OCI-LY7 (cell line): ENCODE measurements at regions not wholly inside any gene's neighbourhood (a gene's known extent, or its start where the extent isn't known, plus 50 kb on each side); places are given as distances from the start of the nearest gene placed in this dataset.

Source experiments
- BruUV-seq: library from RNA; stranded (reverse); fragments of 400-500 nt; replicated peaks from 2 replicates; lab custom pipeline; 2021; lab: Mats Ljungman, UMichigan
- CTCF ChIA-PET: fragments of 300-600 bp; sonication (Branson Sonifier 250); formaldehyde crosslinking; loops from one replicate; lab custom pipeline; 2022; ENCODE audit warnings: antibody characterized with exemption; ENCODE audit not compliant: unreplicated experiment; lab: Charles Lee
- POLR2A ChIA-PET: fragments of 300-600 bp; sonication (Branson Sonifier 250); formaldehyde crosslinking; loops from one replicate; lab custom pipeline; 2022; ENCODE audit warnings: antibody characterized with exemption; lab: Charles Lee
- DNase-seq: peaks from one replicate; pipeline ENCODE4 v3.0.0-alpha.2; 2015; ENCODE audit warnings: low spot score
- H2AFZ ChIP-seq: fragments of 200-600 bp; sonication (generic), shearing (Covaris generic); 2 replicates; pipeline ENCODE4 v1.6.1; 2014; ENCODE audit warnings: mild to moderate bottlenecking, antibody characterized with exemption, low read length, moderate library complexity
- H3K27ac ChIP-seq: fragments of 200-600 bp; sonication (generic); 2 replicates; pipeline ENCODE4 v1.5.1; 2014; ENCODE audit warnings: mixed run types, low read depth, mild to moderate bottlenecking, moderate library complexity, low read length, inconsistent platforms; ENCODE audit not compliant: poor library complexity, severe bottlenecking
- H3K36me3 ChIP-seq: fragments of 200-600 bp; sonication (generic); 2 replicates; pipeline ENCODE4 v1.6.1; 2014; ENCODE audit warnings: mild to moderate bottlenecking, antibody characterized with exemption, low read length, moderate library complexity, mixed read lengths; ENCODE audit not compliant: insufficient read depth
- H3K4me1 ChIP-seq: fragments of 200-600 bp; sonication (generic); 2 replicates; pipeline ENCODE4 v1.5.1; 2014; ENCODE audit warnings: mild to moderate bottlenecking, low read length; ENCODE audit not compliant: insufficient read depth, poor library complexity, severe bottlenecking
- H3K4me2 ChIP-seq: fragments of 200-600 bp; sonication (generic); 2 replicates; pipeline ENCODE4 v1.6.1; 2014; ENCODE audit warnings: mild to moderate bottlenecking, low read length
- H3K4me3 ChIP-seq: fragments of 200-600 bp; sonication (generic); 2 replicates; pipeline ENCODE4 v1.5.1; 2014; ENCODE audit warnings: mild to moderate bottlenecking, low read depth, low read length; ENCODE audit not compliant: poor library complexity, severe bottlenecking
- H3K79me2 ChIP-seq: fragments of 200-600 bp; sonication (generic); 2 replicates; pipeline ENCODE4 v1.6.1; 2016; ENCODE audit warnings: low read depth, mild to moderate bottlenecking, low read length, moderate library complexity, mixed read lengths; ENCODE audit not compliant: insufficient read depth
- H3K9me2 ChIP-seq: fragments of 200-600 bp; sonication (generic); 2 replicates; pipeline ENCODE4 v1.6.1; 2016; ENCODE audit warnings: mild to moderate bottlenecking, low read length, mixed read lengths; ENCODE audit not compliant: insufficient read depth
- H3K9me3 ChIP-seq: fragments of 200-600 bp; sonication (generic); 2 replicates; pipeline ENCODE4 v1.6.1; 2014; ENCODE audit warnings: mild to moderate bottlenecking, mixed run types, low read length, mixed read lengths
- H4K20me1 ChIP-seq: fragments of 200-600 bp; sonication (generic); 2 replicates; pipeline ENCODE4 v1.6.1; 2014; ENCODE audit warnings: mild to moderate bottlenecking, antibody characterized with exemption, low read length, moderate library complexity, mixed read lengths; ENCODE audit not compliant: insufficient read depth
- CTCF ChIP-seq: fragments of 200-600 bp; sonication (generic); conservative IDR thresholded peaks from 2 replicates; pipeline ENCODE4 v1.5.1; 2014; ENCODE audit warnings: mild to moderate bottlenecking, antibody characterized with exemption, low read length, moderate library complexity, mixed read lengths
- EZH2phosphoT487 ChIP-seq: fragments of 200-600 bp; sonication (generic); IDR thresholded peaks from 2 replicates; pipeline ENCODE4 v1.6.1; 2018; ENCODE audit warnings: low read depth, borderline replicate concordance, mild to moderate bottlenecking, mixed run types, antibody characterized with exemption, low read length, moderate library complexity, mixed read lengths
- intact Hi-C: fragments of 100-400 bp; cut with micrococcal nuclease; formaldehyde crosslinking; loops from one replicate; pipeline ENCODE4 v1.10.0; 2022; ENCODE audit not compliant: unreplicated experiment

- POLR2A ChIA-PET, result interaction anchor here (0.6 kb wide), 1 partner anchor 174 kb away, joined by 3 read pairs; no protein-coding TSS in a partner anchor
- Histone ChIP-seq H3K4me2 (no peak overlapping the region), H3K4me1 (no peaks in the 10 kb centered on the region), H4K20me1 (no peaks in the 10 kb centered on the region), H3K4me3 (no peak overlapping the region), H3K79me2 (no peaks in the 10 kb centered on the region), H2AFZ (no peak overlapping the region), H3K9me3 (no peaks in the 10 kb centered on the region), H3K9me2 (no peaks in the 10 kb centered on the region), H3K27ac (no peak overlapping the region), H3K36me3 (no peaks in the 10 kb centered on the region)
- no TSS peak for BruUV-seq
- DNase-seq, result no peak
- intact Hi-C loops, result no loop called here
- CTCF ChIA-PET, result no interaction called here
- no peak for TF ChIP-seq CTCF
- no peak for TF ChIP-seq EZH2phosphoT487
Observed at GRCh38 chr1:94324178-94324544, 86.8 kb upstream of the ARHGAP29 start.

- Histone ChIP-seq H3K4me3 (no peak overlapping the region), H3K4me1 (no peaks in the 10 kb centered on the region), H2AFZ (no peak overlapping the region), H3K27ac (no peak overlapping the region), H3K9me2 (no peaks in the 10 kb centered on the region), H3K9me3 (no peaks in the 10 kb centered on the region), H3K4me2 (no peak overlapping the region), H3K79me2 (no peaks in the 10 kb centered on the region), H3K36me3 (no peaks in the 10 kb centered on the region), H4K20me1 (no peaks in the 10 kb centered on the region)
- TF ChIP-seq EZH2phosphoT487 (no peak), CTCF (no peak)
- ChIA-PET POLR2A (interaction anchor here (0.5 to 0.6 kb wide), 2 partner anchors 174 to 1616 kb away, joined by 3 read pairs; no protein-coding TSS in a partner anchor), CTCF (no interaction called here)
- no peak for DNase-seq
- no TSS peak for BruUV-seq
- intact Hi-C loops, result no loop called here
Observed at GRCh38 chr1:94323311-94324177, 86.2 kb upstream of the ARHGAP29 start.

- ChIA-PET POLR2A (interaction anchor here (0.5 kb wide), 1 partner anchor 1615 kb away, joined by 3 read pairs; no protein-coding TSS in a partner anchor), CTCF (no interaction called here)
- Histone ChIP-seq H3K4me2 (no peak overlapping the region), H3K36me3 (no peaks in the 10 kb centered on the region), H2AFZ (no peak overlapping the region), H3K9me3 (no peaks in the 10 kb centered on the region), H4K20me1 (no peaks in the 10 kb centered on the region), H3K79me2 (no peaks in the 10 kb centered on the region), H3K4me1 (no peaks in the 10 kb centered on the region), H3K27ac (no peak overlapping the region), H3K4me3 (no peak overlapping the region), H3K9me2 (no peaks in the 10 kb centered on the region)
- TF ChIP-seq CTCF (no peak), EZH2phosphoT487 (no peak)
- no TSS peak for BruUV-seq
- intact Hi-C loops, result no loop called here
- no peak for DNase-seq
Observed at GRCh38 chr1:94322696-94323095, 85.3 kb upstream of the ARHGAP29 start.
